SK-N-SH (cell line): ENCODE measurements at regions not wholly inside any gene's neighbourhood (a gene's known extent, or its start where the extent isn't known, plus 50 kb on each side); places are given as distances from the start of the nearest gene placed in this dataset.

Experiments used
- CTCF ChIA-PET: fragments of 300-600, 350-600 bp; formaldehyde crosslinking; extraction: SDS; loops from one replicate; lab custom pipeline; 2021; lab: Yijun Ruan, JAX
- POLR2A ChIA-PET: fragments of 350-600 bp; sonication (Branson Sonifier 250); formaldehyde crosslinking; extraction: SDS; loops from one replicate; lab custom pipeline; 2020; ENCODE audit warnings: antibody characterized with exemption, inconsistent platforms; lab: Yijun Ruan, JAX
- DNase-seq: peaks from one replicate; pipeline ENCODE4 v3.0.0; 2012
- H2AFZ ChIP-seq: fragments of 200-600 bp; sonication (generic); 2 replicates; pipeline ENCODE4 v1.8.1; 2016; ENCODE audit warnings: antibody characterized with exemption, mild to moderate bottlenecking, low read depth
- H3F3A ChIP-seq: fragments of 200-600 bp; sonication (generic); replicated peaks from 2 replicates; pipeline ENCODE3; 2016; ENCODE audit warnings: antibody characterized with exemption, mild to moderate bottlenecking; ENCODE audit not compliant: insufficient read depth
- H3K27ac ChIP-seq, 2 experiments: fragments of 200-500 bp in 1 of 2; fragments of 200-600 bp in 1 of 2; sonication (Bioruptor generic) in 1 of 2; sonication (generic), shearing (Covaris generic) in 1 of 2; 2 replicates each; pipeline versions ENCODE4 v1.5.1 to v1.6.1; 2014 to 2016; ENCODE audit warnings: low read depth in 2 of 2, inconsistent platforms in 1 of 2, low read length in 1 of 2, mild to moderate bottlenecking in 1 of 2, mixed read lengths in 1 of 2
- H3K27me3 ChIP-seq: fragments of 200-600 bp; sonication (generic), shearing (Covaris generic); 2 replicates; pipeline ENCODE4 v1.6.1; 2016; ENCODE audit warnings: mixed run types; ENCODE audit not compliant: insufficient read depth
- H3K36me3 ChIP-seq, 2 experiments: fragments of 200-500 bp in 1 of 2; fragments of 200-600 bp in 1 of 2; sonication (Bioruptor generic) in 1 of 2; sonication (generic) in 1 of 2; replicated peaks in 1 of 2; 2 replicates each; pipeline versions ENCODE3 to v1.5.1; 2014 to 2016; ENCODE audit warnings: low read length in 1 of 2, mild to moderate bottlenecking in 1 of 2; ENCODE audit not compliant: insufficient read depth in 2 of 2, control insufficient read depth in 1 of 2
- H3K4me1 ChIP-seq, 2 experiments: fragments of 200-500 bp in 1 of 2; fragments of 200-600 bp in 1 of 2; sonication (Bioruptor generic) in 1 of 2; sonication (generic), shearing (Covaris generic) in 1 of 2; 2 replicates each; pipeline versions ENCODE4 v1.5.1 to v1.6.1; 2014 to 2016; ENCODE audit warnings: low read depth in 1 of 2, low read length in 1 of 2, mixed run types in 1 of 2; ENCODE audit not compliant: insufficient read depth in 2 of 2, control insufficient read depth in 1 of 2
- H3K4me2 ChIP-seq: fragments of 200-600 bp; sonication (generic), shearing (Covaris generic); 2 replicates; pipeline ENCODE4 v1.6.1; 2017; ENCODE audit warnings: mixed run types
- H3K4me3 ChIP-seq, 2 experiments: fragments of 200-500 bp in 1 of 2; fragments of 200-600 bp in 1 of 2; sonication (Bioruptor generic) in 1 of 2; sonication (generic), shearing (Covaris generic) in 1 of 2; 2 replicates each; pipeline versions ENCODE4 v1.5.1 to v1.8.1; 2014 to 2016; ENCODE audit warnings: low read depth in 2 of 2, inconsistent platforms in 1 of 2, low read length in 1 of 2, mild to moderate bottlenecking in 1 of 2, mixed read lengths in 1 of 2, moderate library complexity in 1 of 2
- H3K79me2 ChIP-seq: fragments of 200-600 bp; sonication (generic); 2 replicates; pipeline ENCODE4 v1.8.1; 2017; ENCODE audit warnings: mild to moderate bottlenecking; ENCODE audit not compliant: insufficient read depth
- H3K9ac ChIP-seq: fragments of 200-600 bp; sonication (generic); 2 replicates; pipeline ENCODE4 v1.6.1; 2017; ENCODE audit warnings: mixed run types
- H3K9me2 ChIP-seq: fragments of 200-600 bp; sonication (generic); 2 replicates; pipeline ENCODE4 v1.6.1; 2017; ENCODE audit warnings: mixed run types
- H3K9me3 ChIP-seq: fragments of 200-600 bp; sonication (generic); 2 replicates; pipeline ENCODE4 v1.6.1; 2017; ENCODE audit warnings: mixed run types, mild to moderate bottlenecking, moderate library complexity
- H4K20me1 ChIP-seq: fragments of 200-600 bp; sonication (generic); 2 replicates; pipeline ENCODE4 v1.6.1; 2017; ENCODE audit warnings: mild to moderate bottlenecking, mixed run types; ENCODE audit not compliant: insufficient read depth
- CHD2 ChIP-seq: fragments of 150-350 bp; IDR thresholded peaks from 2 replicates; pipeline ENCODE4 v1.6.1; 2018; ENCODE audit warnings: low read length; ENCODE audit not compliant: partially characterized antibody
- CTCF ChIP-seq: fragments of 200-600 bp; sonication (generic); IDR thresholded peaks from 2 replicates; pipeline ENCODE4 v1.6.1; 2017; ENCODE audit warnings: antibody characterized with exemption, mild to moderate bottlenecking, moderate library complexity
- FOXJ3 ChIP-seq: sonication (generic); formaldehyde crosslinking; IDR thresholded peaks from 2 replicates; pipeline ENCODE4 v1.5.1; 2020; ENCODE audit warnings: mild to moderate bottlenecking, missing genetic modification reagents
- GABPA ChIP-seq: IDR thresholded peaks from 2 replicates; pipeline ENCODE4 v1.4.0; 2012; ENCODE audit warnings: low read depth, mild to moderate bottlenecking
- IRF3 ChIP-seq: fragments of 150-350 bp; IDR thresholded peaks from 2 replicates; pipeline ENCODE4 v1.6.1; 2016; ENCODE audit warnings: mild to moderate bottlenecking, low read depth, low read length
- JUND ChIP-seq: IDR thresholded peaks from 2 replicates; pipeline ENCODE4 v1.4.0; 2012
- MEF2A ChIP-seq: IDR thresholded peaks from 2 replicates; pipeline ENCODE4 v1.4.0; 2012; ENCODE audit warnings: low read depth, borderline replicate concordance
- NFIC ChIP-seq: IDR thresholded peaks from 2 replicates; pipeline ENCODE4 v1.4.0; 2012; ENCODE audit warnings: borderline replicate concordance
- NRF1 ChIP-seq: IDR thresholded peaks from 2 replicates; pipeline ENCODE4 v1.6.1; 2012; ENCODE audit warnings: low read depth, mild to moderate bottlenecking, low read length
- POLR2AphosphoS5 ChIP-seq: IDR thresholded peaks from 2 replicates; pipeline ENCODE4 v1.6.1; 2012; ENCODE audit warnings: low read depth, low read length
- RAD21 ChIP-seq: IDR thresholded peaks from 2 replicates; pipeline ENCODE4 v1.6.1; 2012; ENCODE audit warnings: mild to moderate bottlenecking, low read length
- RCOR1 ChIP-seq: fragments of 150-350 bp; IDR thresholded peaks from 2 replicates; pipeline ENCODE4 v1.6.1; 2017; ENCODE audit warnings: antibody characterized with exemption, low read length
- REST ChIP-seq: IDR thresholded peaks from 2 replicates; pipeline ENCODE4 v1.6.1; 2012; ENCODE audit warnings: mild to moderate bottlenecking, low read depth, low read length, moderate library complexity
- RXRA ChIP-seq: IDR thresholded peaks from 2 replicates; pipeline ENCODE4 v1.4.0; 2012; ENCODE audit warnings: low read depth, mild to moderate bottlenecking, borderline replicate concordance
- SIN3A ChIP-seq: IDR thresholded peaks from 2 replicates; pipeline ENCODE4 v1.6.1; 2012; ENCODE audit warnings: low read depth, mild to moderate bottlenecking, low read length, moderate library complexity, borderline replicate concordance
- TAF1 ChIP-seq: IDR thresholded peaks from 2 replicates; pipeline ENCODE4 v1.6.1; 2012; ENCODE audit warnings: low read depth, mild to moderate bottlenecking, low read length, moderate library complexity, borderline replicate concordance
- TEAD4 ChIP-seq: IDR thresholded peaks from 2 replicates; pipeline ENCODE4 v1.4.0; 2012; ENCODE audit warnings: mild to moderate bottlenecking, borderline replicate concordance; ENCODE audit not compliant: insufficient read depth
- YY1 ChIP-seq: IDR thresholded peaks from 2 replicates; pipeline ENCODE4 v1.4.0; 2012; ENCODE audit warnings: low read depth, mild to moderate bottlenecking
- WGBS: methylation state at CpG from one replicate; pipeline ENCODE4 v1.1.6; 2017; ENCODE audit warnings: low lambda C conversion rate; 5-methylcytosine and 5-hydroxymethylcytosine counted together
- TF ChIP-seq, protein P1 (sequence below): fragments of 150-350 bp; IDR thresholded peaks from 2 replicates; pipeline ENCODE4 v1.6.1; 2017; ENCODE audit warnings: antibody characterized with exemption, low read length, low read depth, borderline replicate concordance

DNA sequence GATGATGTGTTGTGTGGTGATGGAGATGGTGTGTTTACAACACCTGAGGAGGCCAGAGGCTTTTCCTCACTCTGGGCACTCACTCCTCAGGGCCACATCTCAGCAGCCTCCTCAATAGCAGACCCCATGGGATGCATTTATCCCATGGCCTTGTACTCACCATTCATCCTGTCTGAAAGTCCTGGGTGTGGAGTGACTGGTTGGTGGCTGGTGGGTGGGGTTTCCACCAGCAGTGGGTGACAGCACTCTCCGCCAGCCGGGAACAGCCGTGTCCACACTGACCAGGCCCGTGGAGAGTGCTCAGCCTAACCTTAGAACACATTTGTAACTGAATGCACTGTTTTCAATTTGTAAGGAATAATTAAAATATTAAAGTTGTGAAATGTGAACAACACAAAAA is 163.4 kb upstream of the AFDN start:
- ChIA-PET POLR2A (no interaction called here), CTCF (no interaction called here)
- no peak overlapping the region for H3K27ac ChIP-seq
- H3K36me3 ChIP-seq: no peaks in the 10 kb centered on the region
- H3K9ac ChIP-seq: no peak overlapping the region
- 50% methylated on average over 4 of the region's 4 CpGs for WGBS
- no peaks in the 10 kb centered on the region for H3K9me3 ChIP-seq
- H3K9me2 ChIP-seq: no peaks in the 10 kb centered on the region
- no peaks in the 10 kb centered on the region for H4K20me1 ChIP-seq
- no peaks in the 10 kb centered on the region for H3K4me1 ChIP-seq
- no peaks in the 10 kb centered on the region for H3K27me3 ChIP-seq
- H3K4me2 ChIP-seq: no peak overlapping the region
- H3K79me2 ChIP-seq: no peaks in the 10 kb centered on the region
- H2AFZ ChIP-seq: no peak overlapping the region
- H3F3A ChIP-seq: no peaks in the 10 kb centered on the region
- DNase-seq: no peak
- TF ChIP-seq IRF3: no peak
- TF ChIP-seq REST: no peak
- TF ChIP-seq FOXJ3 (CRISPR knock-in tag): no peak
- no peak for TF ChIP-seq RXRA
- no peak for TF ChIP-seq TEAD4
- no peak for TF ChIP-seq NFIC
- no peak for TF ChIP-seq JUND
- TF ChIP-seq MEF2A: no peak
- no peak for TF ChIP-seq CHD2
- no peak for TF ChIP-seq YY1
- no peak for TF ChIP-seq RAD21
- TF ChIP-seq NRF1: no peak
- no peak for TF ChIP-seq POLR2AphosphoS5
- TF ChIP-seq GABPA: no peak
- TF ChIP-seq RCOR1: no peak
- H3K4me3 ChIP-seq: no peak overlapping the region

DNA sequence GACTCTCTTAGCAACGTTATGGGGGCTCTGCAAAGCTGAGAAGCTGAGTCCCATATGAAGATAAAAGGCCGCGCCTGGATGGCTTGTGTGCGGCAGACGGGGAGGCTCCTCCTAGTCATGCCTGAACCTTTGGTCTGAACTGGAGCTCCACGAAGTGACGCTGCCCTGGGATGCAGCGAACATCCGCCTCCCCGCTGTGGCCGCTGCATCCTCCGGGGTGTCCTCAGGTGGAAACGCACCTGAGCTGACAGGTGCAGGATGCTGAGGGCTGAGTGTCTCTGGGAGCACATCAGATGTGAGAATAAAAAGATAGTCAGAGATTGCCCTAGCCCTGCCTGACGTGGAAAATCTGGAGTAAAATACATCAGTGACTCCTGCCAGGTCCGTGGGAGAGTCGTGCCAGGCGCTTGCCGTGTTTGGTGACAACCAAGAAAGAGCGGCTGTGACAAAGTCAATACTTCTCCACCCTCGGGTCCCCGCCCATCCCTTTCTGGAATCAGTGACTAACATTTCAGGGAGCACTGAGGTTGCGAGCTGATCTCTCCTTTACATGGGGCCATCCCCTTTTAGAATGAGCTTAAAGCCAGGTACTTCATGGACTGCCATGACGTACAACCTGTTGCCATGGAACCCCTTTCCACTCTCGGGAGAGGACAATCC is 162.8 kb upstream of the AFDN start:
- ChIA-PET POLR2A (no interaction called here), CTCF (no interaction called here)
- Histone ChIP-seq H3F3A (no peaks in the 10 kb centered on the region), H2AFZ (no peak overlapping the region), H3K27me3 (no peaks in the 10 kb centered on the region), H4K20me1 (no peaks in the 10 kb centered on the region), H3K9me3 (no peaks in the 10 kb centered on the region), H3K36me3 (no peaks in the 10 kb centered on the region), H3K4me3 (no peak overlapping the region), H3K27ac (no peak overlapping the region), H3K9me2 (no peaks in the 10 kb centered on the region), H3K79me2 (no peaks in the 10 kb centered on the region), H3K9ac (no peak overlapping the region), H3K4me1 (no peaks in the 10 kb centered on the region), H3K4me2 (no peak overlapping the region)
- WGBS: 60% methylated on average over 23 of the region's 24 CpGs
- no peak for DNase-seq
- no peak for TF ChIP-seq SIN3A
- TF ChIP-seq CTCF: no peak
- TF ChIP-seq TAF1: no peak
- TF ChIP-seq, protein P1, sequence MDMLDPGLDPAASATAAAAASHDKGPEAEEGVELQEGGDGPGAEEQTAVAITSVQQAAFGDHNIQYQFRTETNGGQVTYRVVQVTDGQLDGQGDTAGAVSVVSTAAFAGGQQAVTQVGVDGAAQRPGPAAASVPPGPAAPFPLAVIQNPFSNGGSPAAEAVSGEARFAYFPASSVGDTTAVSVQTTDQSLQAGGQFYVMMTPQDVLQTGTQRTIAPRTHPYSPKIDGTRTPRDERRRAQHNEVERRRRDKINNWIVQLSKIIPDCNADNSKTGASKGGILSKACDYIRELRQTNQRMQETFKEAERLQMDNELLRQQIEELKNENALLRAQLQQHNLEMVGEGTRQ: no peak
